KMS-11 (cell line): ENCODE measurements at regions not wholly inside any gene's neighbourhood (a gene's known extent, or its start where the extent isn't known, plus 50 kb on each side); places are given as distances from the start of the nearest gene placed in this dataset.

Experiments used
- H2AFZ ChIP-seq: fragments of 200-600 bp; sonication (generic); 2 replicates; pipeline ENCODE4 v1.6.1; 2016; ENCODE audit warnings: antibody characterized with exemption, mixed run types, low read depth
- H3K27ac ChIP-seq: fragments of 200-600 bp; sonication (generic); 2 replicates; pipeline ENCODE4 v1.6.1; 2016; ENCODE audit warnings: mild to moderate bottlenecking, mixed run types
- H3K27me3 ChIP-seq: fragments of 200-600 bp; sonication (generic); 2 replicates; pipeline ENCODE4 v1.6.1; 2017; ENCODE audit warnings: mild to moderate bottlenecking, low read depth, mixed run types, moderate library complexity; ENCODE audit not compliant: insufficient read depth
- H3K36me3 ChIP-seq: fragments of 200-600 bp; sonication (generic); 2 replicates; pipeline ENCODE4 v1.6.1; 2017; ENCODE audit warnings: mild to moderate bottlenecking, mixed run types; ENCODE audit not compliant: insufficient read depth
- H3K4me1 ChIP-seq: fragments of 200-600 bp; sonication (generic); 2 replicates; pipeline ENCODE4 v1.6.1; 2016; ENCODE audit warnings: mild to moderate bottlenecking, low read depth, mixed run types; ENCODE audit not compliant: poor library complexity, severe bottlenecking
- H3K4me2 ChIP-seq: fragments of 200-600 bp; sonication (generic); 2 replicates; pipeline ENCODE4 v1.7.0; 2016; ENCODE audit warnings: mild to moderate bottlenecking, mixed run types
- H3K4me3 ChIP-seq: fragments of 200-600 bp; sonication (generic); IDR thresholded peaks from 2 replicates; pipeline ENCODE4 v1.6.1; 2017; ENCODE audit warnings: low read depth, low read length, mixed read lengths; ENCODE audit not compliant: insufficient read depth
- H3K79me2 ChIP-seq: fragments of 200-600 bp; sonication (generic); 2 replicates; pipeline ENCODE4 v1.6.1; 2016; ENCODE audit warnings: low read depth, mixed run types; ENCODE audit not compliant: insufficient read depth
- H3K9ac ChIP-seq: fragments of 200-600 bp; sonication (generic); 2 replicates; pipeline ENCODE4 v1.6.1; 2016; ENCODE audit warnings: mild to moderate bottlenecking, mixed run types
- H4K20me1 ChIP-seq: fragments of 200-600 bp; sonication (generic); 2 replicates; pipeline ENCODE4 v1.6.1; 2016; ENCODE audit warnings: mild to moderate bottlenecking, mixed run types; ENCODE audit not compliant: insufficient read depth
- CTCF ChIP-seq: fragments of 200-600 bp; sonication (generic); conservative IDR thresholded peaks from 2 replicates; pipeline ENCODE4 v1.6.1; 2017; ENCODE audit warnings: low read depth, mild to moderate bottlenecking, antibody characterized with exemption, low read length, moderate library complexity, mixed read lengths

DNA sequence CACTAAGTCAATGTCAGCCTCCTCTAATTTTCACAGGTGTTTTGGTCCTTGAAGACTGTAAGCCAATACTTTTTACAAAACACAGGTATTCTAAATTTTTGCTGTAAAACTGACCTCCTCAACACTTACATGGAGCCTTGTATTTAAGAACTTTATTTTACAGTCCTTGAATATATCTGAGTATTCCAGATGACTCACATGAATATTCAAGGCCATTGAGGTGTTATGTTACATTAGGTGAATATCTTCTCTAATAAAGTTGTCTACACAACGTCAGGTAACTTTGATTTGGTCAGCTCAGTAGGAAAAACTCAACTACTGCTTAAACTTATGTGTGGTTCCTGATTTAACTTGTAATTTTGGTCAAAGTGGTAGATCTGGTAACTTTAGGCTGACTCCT is 254.2 kb downstream of the OLFM3 start:
- Histone ChIP-seq H3K27ac (no peak overlapping the region), H2AFZ (no peak overlapping the region), H3K79me2 (no peaks in the 10 kb centered on the region), H3K4me1 (peaks cover 9% of the 10 kb centered on the region), H3K27me3 (no peaks in the 10 kb centered on the region), H3K4me2 (no peak overlapping the region), H3K36me3 (no peaks in the 10 kb centered on the region), H4K20me1 (no peaks in the 10 kb centered on the region), H3K4me3 (no peak overlapping the region), H3K9ac (no peak overlapping the region)
- no peak for TF ChIP-seq CTCF

- H3K4me3 ChIP-seq = no peak overlapping the region
- no peaks in the 10 kb centered on the region for H3K27me3 ChIP-seq
- no peaks in the 10 kb centered on the region for H4K20me1 ChIP-seq
- no peak overlapping the region for H3K27ac ChIP-seq
- no peak overlapping the region for H2AFZ ChIP-seq
- H3K4me1 ChIP-seq = no peaks in the 10 kb centered on the region
- no peak overlapping the region for H3K4me2 ChIP-seq
- no peaks in the 10 kb centered on the region for H3K36me3 ChIP-seq
- no peak overlapping the region for H3K9ac ChIP-seq
- no peak for TF ChIP-seq CTCF
- no peaks in the 10 kb centered on the region for H3K79me2 ChIP-seq
Measured at GRCh38 chr1:101745551-101746270, 251.0 kb downstream of the OLFM3 start.

GRCh38 chr1:101748077-101748476 is 248.6 kb downstream of the OLFM3 start:
- no peak overlapping the region for H3K4me2 ChIP-seq
- no peak for TF ChIP-seq CTCF
- no peaks in the 10 kb centered on the region for H3K27me3 ChIP-seq
- no peaks in the 10 kb centered on the region for H3K36me3 ChIP-seq
- H3K27ac ChIP-seq = no peak overlapping the region
- H3K9ac ChIP-seq = no peak overlapping the region
- H3K4me1 ChIP-seq = no peaks in the 10 kb centered on the region
- H3K79me2 ChIP-seq = no peaks in the 10 kb centered on the region
- H3K4me3 ChIP-seq = no peak overlapping the region
- no peaks in the 10 kb centered on the region for H4K20me1 ChIP-seq
- H2AFZ ChIP-seq = no peak overlapping the region
